Gastrocnemius medialis (tissue), 4 donors: ENCODE measurements at regions not wholly inside any gene's neighbourhood (a gene's known extent, or its start where the extent isn't known, plus 50 kb on each side); places are given as distances from the start of the nearest gene placed in this dataset.

Experiments
- POLR2A ChIP-seq, 2 donors: fragments of 450-650 bp; IDR thresholded peaks; one replicate each; pipeline ENCODE4 v1.6.1; 2017; ENCODE audit warnings: antibody characterized with exemption in 2 of 2, mild to moderate bottlenecking in 2 of 2, moderate library complexity in 2 of 2
- TF ChIP-seq, protein P1 (sequence below), 5 experiments: fragments of 450-650 bp in 3 of 5; fragments of 200-600 bp in 2 of 5; sonication (generic) in 2 of 5; IDR thresholded peaks in 4 of 5; conservative IDR thresholded peaks in 1 of 5; 1 replicate in 4 of 5; 2 replicates in 1 of 5; pipeline ENCODE4 v1.5.1; 2016 to 2019; ENCODE audit warnings: antibody characterized with exemption in 5 of 5, mild to moderate bottlenecking in 3 of 5, moderate library complexity in 3 of 5

DNA sequence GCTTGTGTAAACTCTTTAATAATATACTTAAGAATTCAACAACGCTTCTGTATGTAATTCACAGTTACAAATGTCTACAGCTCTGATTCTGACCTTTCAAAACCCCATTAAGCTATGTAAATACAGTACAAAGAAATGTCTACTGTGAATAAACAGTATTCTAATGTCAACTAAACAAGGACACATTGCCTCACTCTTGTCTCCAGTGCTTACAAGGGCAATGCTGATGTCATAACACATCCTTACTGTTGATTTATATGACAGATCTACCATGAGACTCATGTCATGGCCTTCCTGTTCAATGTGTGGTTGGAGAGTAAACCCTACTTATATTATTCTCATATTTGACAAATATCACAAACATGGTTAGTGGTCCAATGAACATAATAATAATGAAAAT lies 256.1 kb upstream of the ADGRL3 start:
- TF ChIP-seq, protein P1, sequence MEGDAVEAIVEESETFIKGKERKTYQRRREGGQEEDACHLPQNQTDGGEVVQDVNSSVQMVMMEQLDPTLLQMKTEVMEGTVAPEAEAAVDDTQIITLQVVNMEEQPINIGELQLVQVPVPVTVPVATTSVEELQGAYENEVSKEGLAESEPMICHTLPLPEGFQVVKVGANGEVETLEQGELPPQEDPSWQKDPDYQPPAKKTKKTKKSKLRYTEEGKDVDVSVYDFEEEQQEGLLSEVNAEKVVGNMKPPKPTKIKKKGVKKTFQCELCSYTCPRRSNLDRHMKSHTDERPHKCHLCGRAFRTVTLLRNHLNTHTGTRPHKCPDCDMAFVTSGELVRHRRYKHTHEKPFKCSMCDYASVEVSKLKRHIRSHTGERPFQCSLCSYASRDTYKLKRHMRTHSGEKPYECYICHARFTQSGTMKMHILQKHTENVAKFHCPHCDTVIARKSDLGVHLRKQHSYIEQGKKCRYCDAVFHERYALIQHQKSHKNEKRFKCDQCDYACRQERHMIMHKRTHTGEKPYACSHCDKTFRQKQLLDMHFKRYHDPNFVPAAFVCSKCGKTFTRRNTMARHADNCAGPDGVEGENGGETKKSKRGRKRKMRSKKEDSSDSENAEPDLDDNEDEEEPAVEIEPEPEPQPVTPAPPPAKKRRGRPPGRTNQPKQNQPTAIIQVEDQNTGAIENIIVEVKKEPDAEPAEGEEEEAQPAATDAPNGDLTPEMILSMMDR (IDR thresholded peaks at IDR 0.05 in 4 of 5, conservative IDR thresholded peaks at IDR 0.05 in 1 of 5), result no peak
- TF ChIP-seq POLR2A (IDR thresholded peaks at IDR 0.05), result no peak
